H1 (cell line): ENCODE measurements at regions not wholly inside any gene's neighbourhood (a gene's known extent, or its start where the extent isn't known, plus 50 kb on each side); places are given as distances from the start of the nearest gene placed in this dataset.

Experiments
- CTCF ChIA-PET: fragments of 300-600 bp; sonication (Branson Sonifier 250); formaldehyde crosslinking; loops from one replicate; lab custom pipeline; 2021; ENCODE audit not compliant: partially characterized antibody; lab: Charles Lee
- POLR2A ChIA-PET: fragments of 300-600 bp; sonication (Branson Sonifier 250); formaldehyde crosslinking; loops from one replicate; lab custom pipeline; 2021; ENCODE audit warnings: inconsistent platforms; ENCODE audit not compliant: partially characterized antibody; lab: Charles Lee
- DNase-seq, 2 experiments: peaks; one replicate each; pipeline versions ENCODE4 v3.0.0 to v3.0.0-alpha.2; 2010 to 2022; ENCODE audit warnings: low spot score in 2 of 2, low read depth in 1 of 2, mixed read lengths in 1 of 2
- FAIRE-seq: peaks from 2 replicates; lab custom pipeline; 2011; peaks lifted over from hg19 to GRCh38; lab: Jason Lieb, UNC
- H2AFZ ChIP-seq: 2 replicates; pipeline ENCODE4 v1.8.1; 2012; ENCODE audit warnings: low read length, inconsistent platforms
- H2AK5ac ChIP-seq: 2 replicates; pipeline ENCODE4 v1.6.1; 2013; ENCODE audit warnings: low read depth, low read length
- H2BK120ac ChIP-seq: replicated peaks from 2 replicates; pipeline ENCODE3; 2013; ENCODE audit warnings: low read depth, low read length, inconsistent platforms
- H2BK12ac ChIP-seq: 2 replicates; pipeline ENCODE4 v1.6.1; 2013; ENCODE audit warnings: low read depth, low read length
- H2BK15ac ChIP-seq: 2 replicates; pipeline ENCODE4 v1.6.1; 2013; ENCODE audit warnings: low read length
- H2BK20ac ChIP-seq: 2 replicates; pipeline ENCODE4 v1.6.1; 2013; ENCODE audit warnings: low read length
- H2BK5ac ChIP-seq: 2 replicates; pipeline ENCODE4 v1.6.1; 2013; ENCODE audit warnings: low read depth, low read length
- H3K14ac ChIP-seq: 2 replicates; pipeline ENCODE4 v1.6.1; 2013; ENCODE audit warnings: inconsistent platforms; ENCODE audit not compliant: insufficient read length
- H3K18ac ChIP-seq: 2 replicates; pipeline ENCODE4 v1.6.1; 2013; ENCODE audit warnings: low read length; ENCODE audit errors: extremely low read depth
- H3K23ac ChIP-seq: 2 replicates; pipeline ENCODE4 v1.6.1; 2013; ENCODE audit warnings: inconsistent platforms; ENCODE audit not compliant: insufficient read length
- H3K23me2 ChIP-seq: 2 replicates; pipeline ENCODE4 v1.6.1; 2013; ENCODE audit warnings: low read depth, low read length
- H3K27ac ChIP-seq: 2 replicates; pipeline ENCODE4 v1.6.1; 2011; ENCODE audit warnings: low read depth, low read length, inconsistent platforms
- H3K27me3 ChIP-seq, 4 experiments: replicated peaks in 1 of 4; 1 replicate in 1 of 4; 2 replicates in 3 of 4; pipeline versions ENCODE4 v1.6.1 to v1.8.1; 2011 to 2013; ENCODE audit warnings: low read length in 3 of 4, mild to moderate bottlenecking in 3 of 4, inconsistent platforms in 2 of 4, mixed read lengths in 2 of 4, moderate library complexity in 1 of 4; ENCODE audit not compliant: control insufficient read depth in 3 of 4, insufficient read depth in 3 of 4; ENCODE audit errors: extremely low read depth in 1 of 4
- H3K36me3 ChIP-seq, 4 experiments: 2 replicates each; pipeline versions ENCODE4 v1.6.1 to v1.8.1; 2011 to 2013; ENCODE audit warnings: mild to moderate bottlenecking in 4 of 4, low read length in 3 of 4, moderate library complexity in 2 of 4, control low read depth in 1 of 4, inconsistent platforms in 1 of 4; ENCODE audit not compliant: insufficient read depth in 4 of 4, control insufficient read depth in 2 of 4
- H3K4ac ChIP-seq: replicated peaks from 2 replicates; pipeline ENCODE3; 2013; ENCODE audit warnings: low read length, low read depth, mixed read lengths, inconsistent platforms; ENCODE audit not compliant: insufficient read length
- H3K4me1 ChIP-seq, 4 experiments: replicated peaks in 1 of 4; 1 replicate in 1 of 4; 2 replicates in 3 of 4; pipeline versions ENCODE4 v1.6.1 to v1.8.1; 2011 to 2013; ENCODE audit warnings: low read length in 3 of 4, inconsistent platforms in 2 of 4, mixed read lengths in 1 of 4; ENCODE audit not compliant: insufficient read depth in 4 of 4, control insufficient read depth in 3 of 4
- H3K4me2 ChIP-seq, 2 experiments: 2 replicates each; pipeline versions ENCODE4 v1.6.1 to v1.8.1; 2011 to 2013; ENCODE audit warnings: low read depth in 2 of 2, low read length in 2 of 2, control low read depth in 1 of 2, inconsistent platforms in 1 of 2, mild to moderate bottlenecking in 1 of 2; ENCODE audit not compliant: insufficient read depth in 1 of 2
- H3K4me3 ChIP-seq, 4 experiments: fragments of 200-600, 300-600 bp in 1 of 4; sonication (generic), shearing (Covaris generic), sonication (Bioruptor Twin) in 1 of 4; 2 replicates each; pipeline versions ENCODE4 v1.5.1 to v1.8.1; 2011 to 2016; ENCODE audit warnings: low read length in 4 of 4, low read depth in 3 of 4, control low read depth in 2 of 4, inconsistent platforms in 2 of 4, mild to moderate bottlenecking in 2 of 4, mixed read lengths in 1 of 4, moderate library complexity in 1 of 4; ENCODE audit not compliant: insufficient read depth in 2 of 4; ENCODE audit errors: extremely low read depth in 1 of 4
- H3K56ac ChIP-seq: replicated peaks from 2 replicates; pipeline ENCODE3; 2013; ENCODE audit warnings: low read depth, mild to moderate bottlenecking, mixed read lengths, low read length, inconsistent platforms; ENCODE audit not compliant: insufficient read length
- H3K79me1 ChIP-seq: 2 replicates; pipeline ENCODE4 v1.6.1; 2013; ENCODE audit warnings: low read depth, low read length, control low read depth
- H3K79me2 ChIP-seq, 2 experiments: 2 replicates each; pipeline versions ENCODE4 v1.6.1 to v1.8.1; 2012 to 2013; ENCODE audit warnings: low read length in 2 of 2, mild to moderate bottlenecking in 2 of 2, inconsistent platforms in 1 of 2; ENCODE audit not compliant: insufficient read depth in 2 of 2, control insufficient read depth in 1 of 2
- H3K9ac ChIP-seq, 4 experiments: replicated peaks in 1 of 4; 1 replicate in 1 of 4; 2 replicates in 3 of 4; pipeline versions ENCODE4 v1.6.1 to v1.8.1; 2011 to 2013; ENCODE audit warnings: low read depth in 3 of 4, low read length in 3 of 4, control low read depth in 2 of 4, mild to moderate bottlenecking in 2 of 4, moderate library complexity in 2 of 4, inconsistent platforms in 1 of 4; ENCODE audit errors: extremely low read depth in 1 of 4
- H3K9me3 ChIP-seq, 2 experiments: 2 replicates each; pipeline versions ENCODE4 v1.6.1 to v1.8.1; 2012 to 2013; ENCODE audit warnings: mild to moderate bottlenecking in 2 of 2, moderate library complexity in 2 of 2, control low read depth in 1 of 2, inconsistent platforms in 1 of 2, low read depth in 1 of 2, low read length in 1 of 2, mixed read lengths in 1 of 2; ENCODE audit not compliant: insufficient read depth in 2 of 2
- H4K20me1 ChIP-seq, 2 experiments: replicated peaks in 1 of 2; 2 replicates each; pipeline versions ENCODE3 to v1.8.1; 2011 to 2013; ENCODE audit warnings: inconsistent platforms in 2 of 2, low read length in 2 of 2, mild to moderate bottlenecking in 1 of 2; ENCODE audit not compliant: insufficient read depth in 2 of 2, control insufficient read depth in 1 of 2
- H4K5ac ChIP-seq: 2 replicates; pipeline ENCODE4 v1.6.1; 2013; ENCODE audit warnings: low read length, low read depth, mixed read lengths, inconsistent platforms; ENCODE audit not compliant: insufficient read length
- H4K8ac ChIP-seq: 2 replicates; pipeline ENCODE4 v1.8.0; 2013; ENCODE audit warnings: mild to moderate bottlenecking, moderate library complexity, low read length, inconsistent platforms; ENCODE audit not compliant: insufficient read depth; ENCODE audit errors: extremely low read depth
- H4K91ac ChIP-seq: replicated peaks from 2 replicates; pipeline ENCODE3; 2013; ENCODE audit warnings: low read length, mixed read lengths, inconsistent platforms; ENCODE audit not compliant: insufficient read length
- BACH1 ChIP-seq: IDR thresholded peaks from 2 replicates; pipeline ENCODE4 v1.6.1; 2012; ENCODE audit warnings: low read length, improper control_type of control experiment
- CEBPB ChIP-seq: IDR thresholded peaks from 2 replicates; pipeline ENCODE4 v1.6.1; 2012; ENCODE audit warnings: low read depth, low read length
- CHD1 ChIP-seq: IDR thresholded peaks from 2 replicates; pipeline ENCODE4 v1.6.1; 2012; ENCODE audit warnings: low read depth, low read length, improper control_type of control experiment
- CTBP2 ChIP-seq: IDR thresholded peaks from 2 replicates; pipeline ENCODE4 v1.7.0; 2011; ENCODE audit warnings: borderline replicate concordance, mild to moderate bottlenecking, moderate library complexity, mixed read lengths, low read length; ENCODE audit not compliant: insufficient read depth, insufficient read length
- HDAC2 ChIP-seq, 2 experiments: fragments of 300-600 bp in 1 of 2; sonication (generic) in 1 of 2; IDR thresholded peaks; 2 replicates each; pipeline ENCODE4 v1.6.1; 2011 to 2012; ENCODE audit warnings: low read depth in 2 of 2, low read length in 2 of 2, mild to moderate bottlenecking in 2 of 2, moderate library complexity in 2 of 2, borderline replicate concordance in 1 of 2, inconsistent platforms in 1 of 2
- KDM5A ChIP-seq: fragments of 200-600 bp; IDR thresholded peaks from 2 replicates; pipeline ENCODE4 v1.7.1; 2012; ENCODE audit warnings: mild to moderate bottlenecking, low read length, inconsistent platforms, mixed read lengths
- MAX ChIP-seq: IDR thresholded peaks from 2 replicates; pipeline ENCODE4 v1.6.1; 2012; ENCODE audit warnings: inconsistent platforms
- NRF1 ChIP-seq: IDR thresholded peaks from 2 replicates; pipeline ENCODE4 v1.6.1; 2011; ENCODE audit warnings: mild to moderate bottlenecking, low read depth, low read length, improper control_type of control experiment
- PHF8 ChIP-seq: fragments of 200-600 bp; sonication (generic); conservative IDR thresholded peaks from 2 replicates; pipeline ENCODE4 v1.7.1; 2012; ENCODE audit warnings: low read depth, mild to moderate bottlenecking, inconsistent platforms, low read length, moderate library complexity
- SAP30 ChIP-seq: fragments of 300-600 bp; sonication (generic); IDR thresholded peaks from 2 replicates; pipeline ENCODE4 v1.7.1; 2012; ENCODE audit warnings: low read length, moderate library complexity, mild to moderate bottlenecking, inconsistent platforms; ENCODE audit not compliant: insufficient read depth, insufficient replicate concordance
- SP1 ChIP-seq: IDR thresholded peaks from 2 replicates; pipeline ENCODE4 v1.6.1; 2011; ENCODE audit warnings: low read depth, low read length
- TEAD4 ChIP-seq: IDR thresholded peaks from 2 replicates; pipeline ENCODE4 v1.6.1; 2012; ENCODE audit warnings: low read depth, low read length, inconsistent platforms, mixed read lengths
- WGBS, 2 experiments: shearing (Covaris generic) in 1 of 2; methylation state at CpG; one replicate each; pipeline versions ENCODE4 v1.1.6 to v1.1.7; 2013 to 2015; ENCODE audit warnings: low lambda C conversion rate in 2 of 2, mixed read lengths in 2 of 2, inconsistent platforms in 1 of 2, low coverage in 1 of 2, missing lambda C conversion rate in 1 of 2; ENCODE audit not compliant: insufficient replicate concordance in 2 of 2, insufficient coverage in 1 of 2, insufficient read length in 1 of 2; ENCODE audit errors: extremely low coverage in 1 of 2, missing lambda C conversion rate in 1 of 2; 5-methylcytosine and 5-hydroxymethylcytosine counted together
- TF ChIP-seq, protein P1 (sequence below): IDR thresholded peaks from 2 replicates; pipeline ENCODE4 v1.6.1; 2012; ENCODE audit warnings: inconsistent platforms

GRCh38 chr16:86334079-86334635 lies 176.2 kb upstream of the FOXF1 start:
- no peak for FAIRE-seq
- H3K27me3 ChIP-seq, result 0 out of 7 replicates have a peak, but pooled peaks cover 0 to 2% (median 0%) of the 10 kb centered on the region in 4 experiments
- TF ChIP-seq CHD1 (no peak), MAX (no peak), TEAD4 (no peak), SP1 (no peak), BACH1 (no peak), KDM5A (no peak), PHF8 (no peak), CEBPB (no peak), HDAC2 (IDR thresholded peaks at IDR 0.05; ENCODE audit: borderline replicate concordance in 1 of 2, low read depth in 2 of 2, low read length in 2 of 2) (no peak), NRF1 (no peak), SAP30 (no peak), CTBP2 (no peak)
- TF ChIP-seq, protein P1, sequence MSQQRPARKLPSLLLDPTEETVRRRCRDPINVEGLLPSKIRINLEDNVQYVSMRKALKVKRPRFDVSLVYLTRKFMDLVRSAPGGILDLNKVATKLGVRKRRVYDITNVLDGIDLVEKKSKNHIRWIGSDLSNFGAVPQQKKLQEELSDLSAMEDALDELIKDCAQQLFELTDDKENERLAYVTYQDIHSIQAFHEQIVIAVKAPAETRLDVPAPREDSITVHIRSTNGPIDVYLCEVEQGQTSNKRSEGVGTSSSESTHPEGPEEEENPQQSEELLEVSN, result no peak

More at GRCh38 chr16:86334079-86334635, 176.2 kb upstream of the FOXF1 start:
- no peaks in the 10 kb centered on the region for H3K9me3 ChIP-seq
- no peaks in the 10 kb centered on the region for H3K79me2 ChIP-seq
- no peak overlapping the region for H3K4ac ChIP-seq
- H3K4me1 ChIP-seq, result peaks cover 0 to 11% (median 1%) of the 10 kb centered on the region in 4 experiments; a peak in 3 of 7 replicates
- H3K23me2 ChIP-seq, result no peaks in the 10 kb centered on the region
- H4K20me1 ChIP-seq, result no peaks in the 10 kb centered on the region
- H4K5ac ChIP-seq, result no peak overlapping the region
- no peak overlapping the region for H3K23ac ChIP-seq
- no peak overlapping the region for H2BK120ac ChIP-seq
- no peak overlapping the region for H2AK5ac ChIP-seq
- 77% methylated on average over 7 of the region's 7 CpGs; no CpG with 5 or more reads in 1 of the 2 experiments for WGBS, 2 experiments
- H4K91ac ChIP-seq, result no peak overlapping the region
- peak overlapping the region; percentile 15; the same call in 1 of the 2 replicates for H2AFZ ChIP-seq
- no peak overlapping the region for H2BK15ac ChIP-seq
- no peak overlapping the region for H3K9ac ChIP-seq
- no peak overlapping the region for H2BK5ac ChIP-seq
- H3K27ac ChIP-seq, result no peak overlapping the region
- no peak overlapping the region for H4K8ac ChIP-seq
- H3K36me3 ChIP-seq, result no peaks in the 10 kb centered on the region
- ChIA-PET POLR2A (no interaction called here), CTCF (interaction anchor here (0.6 to 1.2 kb wide), 2 partner anchors 19 to 65 kb away, joined by 3 read pairs; no protein-coding TSS in a partner anchor)
- H3K4me3 ChIP-seq, result no peak overlapping the region
- no peak overlapping the region for H2BK20ac ChIP-seq
- no peak overlapping the region for H2BK12ac ChIP-seq
- H3K18ac ChIP-seq, result 0 out of 2 replicates have a peak overlapping the region, but pooled peaks have one; percentile 34
- no peak overlapping the region for H3K4me2 ChIP-seq
- DNase-seq, result no peak
- no peak overlapping the region for H3K14ac ChIP-seq
- H3K79me1 ChIP-seq, result no peaks in the 10 kb centered on the region
- no peak overlapping the region for H3K56ac ChIP-seq
